GM19455 (cell line): ENCODE measurements at regions not wholly inside any gene's neighbourhood (a gene's known extent, or its start where the extent isn't known, plus 50 kb on each side); places are given as distances from the start of the nearest gene placed in this dataset.
"Not testable (repeated sequence)": the region's sequence is repeated elsewhere in the genome, so short reads cannot be mapped to it uniquely, and the experiment has no call there.

Source experiments
- ATAC-seq: cut with Tn5 transposase; IDR thresholded peaks from one replicate; pipeline ENCODE4 v1.9.1; 2021; ENCODE audit not compliant: unreplicated experiment

GRCh38 chr13:50661881-50662280 lies 181.6 kb downstream of the DLEU7 start:
- ATAC-seq: not testable (repeated sequence)

GRCh38 chr13:50664951-50665350 lies 178.5 kb downstream of the DLEU7 start:
- no peak for ATAC-seq

GRCh38 chr13:50668049-50668448 lies 175.4 kb downstream of the DLEU7 start:
- ATAC-seq: no peak

GRCh38 chr13:50668691-50669271 lies 174.7 kb downstream of the DLEU7 start:
- no peak for ATAC-seq

GRCh38 chr13:50670272-50670671 lies 173.2 kb downstream of the DLEU7 start:
- ATAC-seq: no peak

- ATAC-seq: no peak
Observed at GRCh38 chr13:50670847-50671496, 172.5 kb downstream of the DLEU7 start.

GRCh38 chr13:50671497-50671850 lies 172.0 kb downstream of the DLEU7 start:
- ATAC-seq: no peak

- no peak for ATAC-seq
Observed at GRCh38 chr13:50672025-50672424, 171.5 kb downstream of the DLEU7 start.

GRCh38 chr13:50675651-50676050 lies 167.8 kb downstream of the DLEU7 start:
- no peak for ATAC-seq

- no peak for ATAC-seq
Observed at GRCh38 chr13:50676602-50677001, 166.9 kb downstream of the DLEU7 start.

GRCh38 chr13:50677258-50677657 lies 166.2 kb downstream of the DLEU7 start:
- ATAC-seq: no peak

GRCh38 chr13:50677687-50678463 lies 165.6 kb downstream of the DLEU7 start:
- no peak for ATAC-seq

- no peak for ATAC-seq
Observed at GRCh38 chr13:50678464-50679162, 164.9 kb downstream of the DLEU7 start.

- no peak for ATAC-seq
Observed at GRCh38 chr13:50679321-50679720, 164.2 kb downstream of the DLEU7 start.

GRCh38 chr13:50682002-50682401 lies 161.5 kb downstream of the DLEU7 start:
- no peak for ATAC-seq

GRCh38 chr13:50682966-50683365 lies 160.5 kb downstream of the DLEU7 start:
- no peak for ATAC-seq

- ATAC-seq: no peak
Observed at GRCh38 chr13:50684366-50684765, 159.1 kb downstream of the DLEU7 start.

GRCh38 chr13:50685491-50685890 lies 158.0 kb downstream of the DLEU7 start:
- no peak for ATAC-seq

- no peak for ATAC-seq
Observed at GRCh38 chr13:50685956-50686355, 157.5 kb downstream of the DLEU7 start.

GRCh38 chr13:50686551-50686950 lies 156.9 kb downstream of the DLEU7 start:
- ATAC-seq: no peak

- no peak for ATAC-seq
Observed at GRCh38 chr13:50687545-50687944, 155.9 kb downstream of the DLEU7 start.

- ATAC-seq: no peak
Observed at GRCh38 chr13:50690006-50690405, 153.5 kb downstream of the DLEU7 start.
